ENCODE measurements at regions not wholly inside any gene's neighbourhood (a gene's known extent, or its start where the extent isn't known, plus 50 kb on each side); places are given as distances from the start of the nearest gene placed in this dataset.
"Not testable (repeated sequence)": the region's sequence is repeated elsewhere in the genome, so short reads cannot be mapped to it uniquely, and the experiment has no call there.

- DNase-seq = no peak
Observed at GRCh38 chr13:52929846-52930245, 81.4 kb upstream of the PCDH8 start.

GRCh38 chr13:52926971-52927370 is 78.5 kb upstream of the PCDH8 start:
- no peak for DNase-seq

- DNase-seq = no peak
Observed at GRCh38 chr13:52925775-52926285, 77.4 kb upstream of the PCDH8 start.

GRCh38 chr13:52925251-52925650 is 76.8 kb upstream of the PCDH8 start:
- DNase-seq = no peak

GRCh38 chr13:52924289-52925148 is 76.1 kb upstream of the PCDH8 start:
- no peak for DNase-seq

- DNase-seq = no peak
Observed at GRCh38 chr13:52922961-52923360, 74.5 kb upstream of the PCDH8 start.

- DNase-seq = no peak
Observed at GRCh38 chr13:52921194-52921593, 72.8 kb upstream of the PCDH8 start.

GRCh38 chr13:52916486-52916990 is 68.1 kb upstream of the PCDH8 start:
- DNase-seq = no peak

GRCh38 chr13:52911340-52911739 is 62.9 kb upstream of the PCDH8 start:
- DNase-seq = no peak

- DNase-seq = not testable (repeated sequence)
Observed at GRCh38 chr13:52910318-52910717, 61.9 kb upstream of the PCDH8 start.

- DNase-seq = no peak
Observed at GRCh38 chr13:52906122-52906903, 57.9 kb upstream of the PCDH8 start.

GRCh38 chr13:52905701-52906100 is 57.3 kb upstream of the PCDH8 start:
- DNase-seq = no peak

- no peak for DNase-seq
Observed at GRCh38 chr13:52903320-52903719, 54.9 kb upstream of the PCDH8 start.

- no peak for DNase-seq
Observed at GRCh38 chr13:52899206-52899605, 50.8 kb upstream of the PCDH8 start.

Measured in activated effector memory CD4-positive, alpha-beta T cell treated with anti-CD3 and anti-CD28 coated beads, Interleukin-2, amount 50 U/mL, for 16 hours (primary cell).